Activated CD8-positive, alpha-beta memory T cell treated with anti-CD3 and anti-CD28 coated beads for 48 hours (primary cell): ENCODE measurements at regions not wholly inside any gene's neighbourhood (a gene's known extent, or its start where the extent isn't known, plus 50 kb on each side); places are given as distances from the start of the nearest gene placed in this dataset.
"Not testable (repeated sequence)": the region's sequence is repeated elsewhere in the genome, so short reads cannot be mapped to it uniquely, and the experiment has no call there.

ENCODE experiments used
- DNase-seq, 3 experiments: peaks; one replicate each; pipeline ENCODE4 v3.0.0-alpha.2; 2020; ENCODE audit warnings: low read depth in 2 of 3, low spot score in 2 of 3

- no peak for DNase-seq
Measured at GRCh38 chr15:95068701-95069521, 837.5 kb downstream of the MCTP2 start.

GRCh38 chr15:95075792-95076677 is 844.7 kb downstream of the MCTP2 start:
- DNase-seq, result no peak

DNA sequence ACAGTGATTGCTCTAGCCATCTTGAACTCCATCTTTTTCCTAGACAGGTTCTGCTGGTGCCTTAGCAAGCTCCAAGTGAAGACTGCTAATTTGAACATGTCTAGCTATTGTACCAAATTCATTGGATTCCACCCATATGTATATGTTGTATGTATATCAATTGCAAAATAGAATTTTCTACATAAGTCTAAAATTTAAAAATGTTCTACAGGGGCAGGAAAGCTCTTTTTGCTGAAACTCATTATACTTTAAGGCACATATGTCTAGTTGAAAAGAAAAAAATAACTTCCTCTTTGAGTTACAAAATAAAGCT is 845.3 kb downstream of the MCTP2 start:
- DNase-seq, result no peak

- DNase-seq, result no peak
Measured at GRCh38 chr15:95078003-95078402, 846.6 kb downstream of the MCTP2 start.

DNA sequence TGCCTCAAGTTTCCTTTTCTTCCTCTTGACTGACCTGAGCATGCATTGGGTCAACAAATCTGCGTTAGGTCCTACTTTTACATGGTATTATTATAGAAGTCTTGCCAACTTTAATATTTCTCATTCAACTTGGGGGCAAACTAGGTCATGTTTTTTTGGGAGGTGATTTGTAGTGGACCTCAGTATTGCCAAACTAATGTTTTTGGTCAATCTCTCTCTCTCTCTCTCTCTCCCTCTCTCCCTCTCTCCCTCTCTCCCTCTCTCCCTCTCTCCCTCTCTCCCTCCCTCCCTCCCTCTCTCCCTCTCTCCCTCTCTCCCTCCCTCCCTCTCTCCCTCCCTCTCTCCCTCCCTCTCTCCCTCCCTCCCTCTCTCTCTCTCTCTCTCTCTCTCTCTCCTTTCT is 848.9 kb downstream of the MCTP2 start:
- not testable (repeated sequence) for DNase-seq

- DNase-seq, result no peak
Measured at GRCh38 chr15:95085056-95085455, 853.7 kb downstream of the MCTP2 start.

- DNase-seq, result no peak
Measured at GRCh38 chr15:95086531-95087252, 855.3 kb downstream of the MCTP2 start.

DNA sequence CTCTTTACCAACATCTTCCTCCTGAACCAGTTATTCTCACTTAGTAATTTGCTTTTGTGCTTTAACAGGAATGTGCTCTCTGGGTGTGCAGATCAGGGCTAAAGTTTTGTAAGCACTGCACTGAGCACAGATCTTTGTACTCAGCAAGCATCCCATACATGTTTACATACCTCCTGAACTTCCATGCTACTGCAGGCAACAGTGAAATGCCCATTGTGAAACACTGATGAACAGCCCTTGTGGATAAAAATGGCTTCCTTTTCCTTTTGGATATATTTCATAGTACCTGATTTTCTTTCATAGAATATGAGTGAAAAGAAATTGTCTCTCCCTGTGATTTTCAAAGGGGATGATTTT is 855.9 kb downstream of the MCTP2 start:
- DNase-seq, result no peak

DNA sequence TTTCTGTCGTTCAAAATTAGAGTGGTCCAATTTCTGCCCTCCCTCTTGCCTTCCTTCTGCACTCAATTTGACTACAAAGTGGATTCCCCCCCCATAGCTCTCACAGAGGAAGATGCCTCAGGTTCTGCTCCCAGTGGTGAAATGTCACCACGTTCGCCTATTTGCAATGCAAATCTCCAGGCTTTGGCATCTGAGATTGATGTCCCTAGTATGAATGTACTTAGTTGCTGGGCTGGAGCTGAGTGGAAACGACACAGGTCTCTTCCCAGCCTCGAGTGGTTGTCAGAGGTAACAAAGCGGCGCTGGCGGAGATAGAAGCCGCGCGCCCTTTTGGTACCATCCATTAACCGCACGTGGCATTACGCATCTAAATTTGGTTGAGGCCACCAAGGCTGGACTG is 860.1 kb downstream of the MCTP2 start:
- no peak for DNase-seq

GRCh38 chr15:95095250-95095649 is 863.9 kb downstream of the MCTP2 start:
- DNase-seq, result no peak

DNA sequence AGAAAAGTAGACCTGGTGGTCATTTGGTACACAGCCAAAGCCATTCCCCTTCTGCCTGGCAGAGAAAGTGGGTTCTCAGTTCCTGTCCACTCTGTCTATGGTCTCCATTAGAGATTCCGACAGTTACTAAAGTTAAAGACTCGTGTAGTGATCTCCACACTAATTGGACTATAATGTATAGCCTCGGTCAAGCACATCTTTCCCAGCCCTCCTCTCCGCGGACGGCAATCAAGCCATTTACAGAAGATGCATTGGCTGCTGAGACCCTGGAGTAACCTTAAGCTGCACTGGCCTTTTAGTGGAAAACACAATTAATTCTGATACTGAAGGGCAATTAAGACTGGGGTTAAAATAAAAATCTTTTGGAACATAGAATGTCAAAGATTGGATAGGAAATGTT is 865.3 kb downstream of the MCTP2 start:
- no peak for DNase-seq

GRCh38 chr15:95097361-95097760 is 866.0 kb downstream of the MCTP2 start:
- DNase-seq, result no peak

DNA sequence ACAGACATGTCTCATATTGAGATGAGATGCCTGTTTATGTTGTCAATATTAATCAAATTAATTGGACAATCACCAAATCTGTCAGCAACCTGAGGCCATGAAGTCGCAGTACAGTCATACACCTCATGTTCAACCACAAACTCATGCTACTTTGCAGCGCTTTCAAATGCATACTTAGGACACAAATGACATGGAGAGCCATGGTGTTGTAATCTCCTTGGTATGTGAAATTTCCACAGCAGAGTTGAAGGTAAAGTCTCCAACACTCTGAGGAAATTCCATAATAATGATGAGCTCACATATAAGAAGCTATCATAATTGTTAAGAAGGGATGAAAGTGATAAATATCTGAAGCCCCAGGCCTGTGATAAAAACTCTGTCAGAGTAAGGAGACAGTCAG is 873.9 kb downstream of the MCTP2 start:
- DNase-seq, result no peak

- no peak for DNase-seq
Measured at GRCh38 chr15:95106801-95107200, 875.4 kb downstream of the MCTP2 start.

DNA sequence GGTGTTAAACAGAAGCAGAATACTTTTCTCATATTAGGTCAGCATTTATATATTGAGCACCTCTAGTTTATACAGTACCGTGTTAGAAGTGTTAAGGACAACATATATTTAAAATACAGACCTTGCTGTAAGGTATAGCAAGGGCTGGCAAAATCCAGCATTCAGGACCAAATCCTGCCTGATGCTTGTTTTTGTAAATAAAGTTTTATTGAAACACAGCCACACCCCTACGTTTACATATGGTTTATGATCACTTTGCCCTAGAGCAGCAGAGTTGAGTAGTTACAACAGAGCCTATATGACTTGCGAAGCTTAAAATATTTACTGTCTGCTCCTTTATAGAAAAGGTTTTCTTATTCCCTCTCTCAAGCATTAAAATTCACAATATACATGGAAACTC is 877.3 kb downstream of the MCTP2 start:
- DNase-seq, result no peak

GRCh38 chr15:95111969-95112368 is 880.6 kb downstream of the MCTP2 start:
- DNase-seq, result no peak

DNA sequence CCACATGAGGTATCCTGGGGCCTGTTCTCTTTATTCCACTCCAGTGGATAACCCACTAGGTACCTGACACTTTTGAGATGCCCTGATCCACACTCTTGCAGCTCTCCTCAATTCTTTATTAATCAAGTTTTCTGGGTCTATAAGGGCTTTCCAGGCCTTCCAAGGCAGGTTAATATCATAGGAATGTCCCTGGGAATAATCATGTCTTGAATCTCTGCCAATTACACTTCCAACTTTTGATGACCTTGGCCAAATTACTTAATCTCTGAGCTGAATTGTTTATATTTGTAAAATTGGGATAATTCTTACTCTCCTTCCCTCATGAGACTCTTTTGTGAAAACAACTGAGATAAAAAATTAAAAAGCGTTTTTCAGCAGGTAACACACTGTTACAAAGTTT is 881.7 kb downstream of the MCTP2 start:
- no peak for DNase-seq

DNA sequence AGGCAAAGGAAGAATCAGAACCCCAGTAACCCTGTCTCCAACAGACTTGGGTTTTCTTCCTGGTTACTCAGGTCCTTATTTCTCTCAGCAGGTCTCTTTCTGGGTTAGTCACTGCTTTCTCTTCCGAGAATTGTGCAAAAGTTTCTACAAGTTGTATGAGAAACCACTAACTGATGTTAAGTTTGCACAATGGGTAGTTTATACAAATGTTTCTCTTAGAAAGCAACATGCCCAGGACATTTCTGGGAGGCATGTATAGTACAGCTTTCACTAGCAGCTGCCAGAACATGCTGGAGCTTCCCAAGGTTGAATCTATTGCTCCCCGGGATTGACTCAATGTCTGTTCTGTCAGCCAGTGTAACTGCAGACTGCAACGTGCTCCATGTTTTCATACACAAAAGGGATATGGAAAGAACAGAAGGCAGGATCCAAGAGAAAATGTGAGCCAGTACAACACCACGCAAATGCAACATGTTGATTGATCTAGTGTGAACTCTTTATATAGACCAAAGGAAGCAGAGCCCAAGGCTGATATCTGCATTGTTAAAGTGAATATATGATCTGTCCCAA is 887.8 kb downstream of the MCTP2 start:
- DNase-seq, result no peak

DNA sequence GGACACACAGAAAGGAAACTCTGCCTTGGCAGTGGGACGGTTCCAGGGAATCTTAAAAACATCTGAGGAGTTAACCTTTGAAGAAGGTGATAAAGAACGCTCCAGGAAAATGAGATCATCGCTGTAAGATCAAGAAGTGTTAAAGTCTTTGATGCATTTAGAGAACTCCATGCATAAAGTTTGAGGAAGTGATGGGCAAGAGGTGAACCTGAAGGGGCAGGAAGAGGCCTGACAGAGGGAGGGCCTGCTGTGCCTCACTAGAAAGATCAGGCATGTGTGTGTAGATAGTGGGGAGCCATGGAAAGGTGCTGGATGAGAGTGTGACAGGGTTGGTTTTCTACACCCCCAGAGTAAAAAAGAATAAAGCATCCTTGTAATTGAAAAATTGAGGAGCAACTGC is 889.2 kb downstream of the MCTP2 start:
- DNase-seq, result no peak

DNA sequence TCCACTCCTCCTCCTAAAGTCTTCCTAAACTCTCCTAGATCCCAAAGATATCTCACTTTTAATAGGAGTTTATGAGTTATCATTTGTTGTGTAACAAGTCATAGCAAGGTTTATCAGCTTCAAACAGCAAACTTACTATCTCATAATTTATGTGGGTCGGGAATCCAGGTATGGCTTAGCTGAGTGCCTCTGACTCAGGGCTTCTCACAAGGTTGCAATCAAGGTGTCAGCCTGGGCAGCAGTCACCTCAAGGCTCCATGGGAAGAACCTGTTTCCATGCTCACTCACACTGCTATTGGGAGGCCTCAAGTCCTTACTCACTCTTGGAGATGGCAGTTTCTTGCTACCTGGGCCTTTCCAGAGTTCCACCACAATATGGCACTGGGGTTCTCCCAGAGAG is 889.8 kb downstream of the MCTP2 start:
- no peak for DNase-seq

DNA sequence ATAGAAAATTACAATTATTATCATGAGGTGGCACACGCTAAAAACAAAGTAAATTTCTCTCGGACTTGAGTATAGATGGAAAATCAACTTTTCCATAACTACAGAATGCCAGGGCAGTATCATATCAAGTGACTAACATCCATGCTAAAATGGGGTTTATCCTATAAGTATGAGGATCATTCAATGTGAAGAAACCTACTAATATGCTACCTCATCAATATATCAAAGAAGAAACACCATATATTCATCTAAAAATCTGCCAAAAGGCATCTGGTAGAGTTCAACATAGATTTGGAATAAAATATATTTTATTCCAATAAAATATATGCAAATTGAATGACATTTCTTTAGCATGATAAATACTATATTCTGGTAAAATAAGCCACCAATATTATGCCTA is 894.4 kb downstream of the MCTP2 start:
- DNase-seq, result no peak

DNA sequence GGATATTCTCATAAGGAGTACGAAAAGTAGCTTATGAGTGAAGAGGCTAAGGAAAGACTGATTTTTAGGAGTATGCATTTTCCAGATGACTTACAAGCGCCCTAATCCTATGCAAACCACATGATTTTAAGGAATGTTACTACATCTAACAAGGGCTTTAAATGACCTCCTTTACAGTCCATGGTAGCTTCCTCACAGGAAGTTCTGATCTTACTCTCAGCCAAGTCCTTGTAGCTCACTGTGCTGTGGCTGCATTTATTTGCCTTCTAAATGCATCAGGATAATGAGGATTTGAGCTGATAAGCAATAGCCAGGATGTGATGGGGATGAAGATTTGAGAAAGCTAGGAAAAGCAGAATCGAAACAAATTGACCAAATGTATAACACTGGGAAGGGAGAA is 896.0 kb downstream of the MCTP2 start:
- DNase-seq, result no peak
